CD14-positive monocyte (primary cell): ENCODE measurements at regions not wholly inside any gene's neighbourhood (a gene's known extent, or its start where the extent isn't known, plus 50 kb on each side); places are given as distances from the start of the nearest gene placed in this dataset.

ENCODE experiments used
- DNase-seq, 3 donors: peaks; one replicate each; pipeline ENCODE4 v3.0.0-alpha.2; 2011 to 2022
- H2AFZ ChIP-seq: 2 replicates; pipeline ENCODE4 v1.6.0; 2012; ENCODE audit warnings: mild to moderate bottlenecking, low read depth, low read length, inconsistent platforms; ENCODE audit not compliant: insufficient read depth, poor library complexity, severe bottlenecking
- H3K27ac ChIP-seq, 2 donors: 1 replicate in 1 of 2; 2 replicates in 1 of 2; pipeline ENCODE4 v1.5.1; 2012 to 2013; ENCODE audit warnings: low read length in 2 of 2, control low read depth in 1 of 2, inconsistent platforms in 1 of 2, low read depth in 1 of 2, mild to moderate bottlenecking in 1 of 2
- H3K27me3 ChIP-seq, 2 donors: one replicate each; pipeline versions ENCODE4 v1.6.0 to v1.6.1; 2011 to 2013; ENCODE audit warnings: low read length in 2 of 2; ENCODE audit not compliant: control insufficient read depth in 2 of 2, insufficient read depth in 2 of 2
- H3K36me3 ChIP-seq, 2 donors: replicated peaks in 1 of 2; 1 replicate in 1 of 2; 2 replicates in 1 of 2; pipeline versions ENCODE4 v1.5.1 to v1.6.1; 2012 to 2013; ENCODE audit warnings: low read length in 2 of 2, control low read depth in 1 of 2, inconsistent platforms in 1 of 2, mild to moderate bottlenecking in 1 of 2; ENCODE audit not compliant: insufficient read depth in 2 of 2, control insufficient read depth in 1 of 2
- H3K4me1 ChIP-seq, 2 donors: 1 replicate in 1 of 2; 2 replicates in 1 of 2; pipeline versions ENCODE4 v1.5.1 to v1.6.1; 2012 to 2013; ENCODE audit warnings: low read length in 2 of 2, control low read depth in 1 of 2, inconsistent platforms in 1 of 2, mild to moderate bottlenecking in 1 of 2, moderate library complexity in 1 of 2; ENCODE audit not compliant: insufficient read depth in 2 of 2, control insufficient read depth in 1 of 2
- H3K4me2 ChIP-seq: replicated peaks from 2 replicates; pipeline ENCODE3; 2012; ENCODE audit warnings: low read length, moderate library complexity, mild to moderate bottlenecking; ENCODE audit not compliant: poor library complexity, severe bottlenecking; ENCODE audit errors: extremely low read depth
- H3K4me3 ChIP-seq, 3 experiments: fragments of 200-600 bp in 1 of 3; sonication (generic) in 1 of 3; replicated peaks in 1 of 3; 1 replicate in 2 of 3; 2 replicates in 1 of 3; pipeline ENCODE4 v1.5.1; 2011 to 2013; ENCODE audit warnings: low read length in 3 of 3, mild to moderate bottlenecking in 3 of 3, control low read depth in 2 of 3, low read depth in 2 of 3, inconsistent platforms in 1 of 3, moderate library complexity in 1 of 3
- H3K79me2 ChIP-seq: 2 replicates; pipeline ENCODE4 v1.6.0; 2012; ENCODE audit warnings: mild to moderate bottlenecking, control low read depth, inconsistent platforms, low read length, moderate library complexity; ENCODE audit not compliant: insufficient read depth
- H3K9ac ChIP-seq: 2 replicates; pipeline ENCODE4 v1.6.0; 2017; ENCODE audit warnings: low read length, mild to moderate bottlenecking; ENCODE audit not compliant: insufficient read depth, poor library complexity, severe bottlenecking
- H3K9me3 ChIP-seq, 2 donors: replicated peaks in 1 of 2; 1 replicate in 1 of 2; 2 replicates in 1 of 2; pipeline versions ENCODE4 v1.5.1 to v1.6.1; 2012 to 2013; ENCODE audit warnings: low read length in 2 of 2, control low read depth in 1 of 2; ENCODE audit not compliant: control insufficient read depth in 1 of 2, insufficient read depth in 1 of 2
- H4K20me1 ChIP-seq: 2 replicates; pipeline ENCODE4 v1.6.0; 2012; ENCODE audit warnings: mild to moderate bottlenecking, low read length, control low read depth, moderate library complexity; ENCODE audit not compliant: insufficient read depth
- H3K27ac Mint-ChIP-seq, 7 donors: one replicate each; pipeline ENCODE4 v1.8.0; 2020; ENCODE audit warnings: mild to moderate bottlenecking in 7 of 7, mixed read lengths in 7 of 7, moderate library complexity in 6 of 7, inconsistent platforms in 2 of 7
- H3K27me3 Mint-ChIP-seq, 3 donors: one replicate each; pipeline ENCODE4 v1.8.0; 2021 to 2022; ENCODE audit warnings: low read depth in 3 of 3, mild to moderate bottlenecking in 3 of 3, mixed read lengths in 3 of 3, moderate library complexity in 3 of 3, inconsistent platforms in 1 of 3
- H3K36me3 Mint-ChIP-seq, 2 donors: one replicate each; pipeline ENCODE4 v1.8.0; 2020; ENCODE audit warnings: mixed read lengths in 2 of 2, inconsistent platforms in 1 of 2, mild to moderate bottlenecking in 1 of 2
- H3K4me1 Mint-ChIP-seq: one replicate; pipeline ENCODE4 v1.8.0; 2020; ENCODE audit warnings: mild to moderate bottlenecking, mixed read lengths
- H3K4me3 Mint-ChIP-seq, 2 donors: one replicate each; pipeline ENCODE4 v1.8.0; 2020; ENCODE audit warnings: mild to moderate bottlenecking in 2 of 2, mixed read lengths in 2 of 2, moderate library complexity in 1 of 2
- H3K9me3 Mint-ChIP-seq, 7 donors: one replicate each; pipeline ENCODE4 v1.8.0; 2020 to 2022; ENCODE audit warnings: mixed read lengths in 7 of 7, mild to moderate bottlenecking in 6 of 7, moderate library complexity in 6 of 7, inconsistent platforms in 2 of 7
- CTCF ChIP-seq: fragments of 200-600 bp; IDR thresholded peaks from one replicate; pipeline ENCODE4 v1.8.0; 2022; ENCODE audit warnings: antibody characterized with exemption, mild to moderate bottlenecking
- WGBS: methylation state at CpG from one replicate; pipeline ENCODE4 v1.1.5; 2013; ENCODE audit warnings: missing lambda C conversion rate; ENCODE audit not compliant: insufficient coverage; 5-methylcytosine and 5-hydroxymethylcytosine counted together
- intact Hi-C, 2 donors: fragments of 100-400 bp; cut with micrococcal nuclease; formaldehyde crosslinking; loops; one replicate each; pipeline versions ENCODE4 v1.15.0 to v1.15.1; 2023

- no peaks in the 10 kb centered on the region for H3K79me2 ChIP-seq
- no peak for TF ChIP-seq CTCF
- Mint-ChIP-seq H3K27ac (no peak overlapping the region), H3K27me3 (no peaks in the 10 kb centered on the region), H3K9me3 (peaks cover 0 to 2% (median 0%) of the 10 kb centered on the region in 7 donors), H3K4me3 (no peak overlapping the region), H3K36me3 (no peaks in the 10 kb centered on the region), H3K4me1 (no peaks in the 10 kb centered on the region)
- H2AFZ ChIP-seq: no peak overlapping the region
- no peaks in the 10 kb centered on the region for H3K27me3 ChIP-seq
- no peak overlapping the region for H3K9ac ChIP-seq
- no peak overlapping the region for H3K4me2 ChIP-seq
- intact Hi-C loops: no loop called here
- H3K27ac ChIP-seq: no peak overlapping the region
- H3K36me3 ChIP-seq: no peaks in the 10 kb centered on the region
- H3K4me3 ChIP-seq: no peak overlapping the region
- no peaks in the 10 kb centered on the region for H3K4me1 ChIP-seq
- DNase-seq: no peak
- no peaks in the 10 kb centered on the region for H3K9me3 ChIP-seq
- no peaks in the 10 kb centered on the region for H4K20me1 ChIP-seq
- WGBS: no CpG with 5 or more reads among the region's 4 CpGs
Observed at GRCh38 chr6:112806163-112806865, 459.2 kb downstream of the RFPL4B start.

- Mint-ChIP-seq H3K27ac (no peak overlapping the region), H3K27me3 (peaks cover 0 to 6% (median 2%) of the 10 kb centered on the region in 3 donors), H3K9me3 (peaks cover 0 to 4% (median 0%) of the 10 kb centered on the region in 7 donors), H3K4me3 (no peak overlapping the region), H3K36me3 (no peaks in the 10 kb centered on the region), H3K4me1 (no peaks in the 10 kb centered on the region)
- no peaks in the 10 kb centered on the region for H4K20me1 ChIP-seq
- no peaks in the 10 kb centered on the region for H3K36me3 ChIP-seq
- H3K9me3 ChIP-seq: no peaks in the 10 kb centered on the region
- H3K27me3 ChIP-seq: no peaks in the 10 kb centered on the region
- H3K79me2 ChIP-seq: no peaks in the 10 kb centered on the region
- H2AFZ ChIP-seq: no peak overlapping the region
- DNase-seq: no peak
- H3K9ac ChIP-seq: no peak overlapping the region
- no CpG with 5 or more reads among the region's 1 CpG for WGBS
- H3K27ac ChIP-seq: no peak overlapping the region
- H3K4me2 ChIP-seq: no peak overlapping the region
- intact Hi-C loops: no loop called here
- no peaks in the 10 kb centered on the region for H3K4me1 ChIP-seq
- no peak for TF ChIP-seq CTCF
- no peak overlapping the region for H3K4me3 ChIP-seq
Observed at GRCh38 chr6:112821476-112821875, 474.3 kb downstream of the RFPL4B start.
